ENCODE measurements at regions not wholly inside any gene's neighbourhood (a gene's known extent, or its start where the extent isn't known, plus 50 kb on each side); places are given as distances from the start of the nearest gene placed in this dataset.
A peak's percentile ranks its signal among the peaks of the same experiment; 100 is the strongest.

- Histone ChIP-seq H3K14ac (ENCODE audit: low read length) (no peak overlapping the region), H3K79me1 (ENCODE audit: low read depth, low read length) (no peaks in the 10 kb centered on the region), H3K23ac (ENCODE audit: low read depth, low read length, poor library complexity) (no peak overlapping the region), H3K4ac (ENCODE audit: low read length) (no peak overlapping the region), H3K27me3 (ENCODE audit: control insufficient read depth in 3 of 3, insufficient read depth in 3 of 3, low read depth in 1 of 3, low read length in 3 of 3) (peaks cover 0 to 2% (median 0%) of the 10 kb centered on the region in 3 experiments), H3K27ac (replicated peaks; ENCODE audit: low read length) (no peak overlapping the region), H4K91ac (ENCODE audit: low read depth, low read length, poor library complexity) (no peak overlapping the region), H3K4me3 (ENCODE audit: low read length in 2 of 2) (peak overlapping the region in 1 of 2 donors; percentile 1), H3K18ac (ENCODE audit: low read length) (peak overlapping the region; percentile 59), H2AFZ (ENCODE audit: low read length) (no peak overlapping the region), H3K9me3 (replicated peaks in 1 of 2; ENCODE audit: control insufficient read depth in 2 of 2, insufficient read depth in 1 of 2, low read depth in 1 of 2, low read length in 2 of 2) (peaks cover 3 to 7% of the 10 kb centered on the region in 2 donors), H3K4me2 (ENCODE audit: insufficient read depth, low read length, poor library complexity, severe bottlenecking) (no peak overlapping the region), H2BK5ac (ENCODE audit: low read length) (no peak overlapping the region), H2BK12ac (ENCODE audit: low read length) (no peak overlapping the region), H4K8ac (ENCODE audit: low read depth, low read length) (no peak overlapping the region), H2BK15ac (ENCODE audit: low read length) (peak overlapping the region; percentile 80), H3K9ac (ENCODE audit: low read depth, low read length, poor library complexity) (peak overlapping the region; percentile 61), H2BK120ac (ENCODE audit: low read depth, low read length) (no peak overlapping the region), H2AK5ac (ENCODE audit: low read depth, low read length) (peak overlapping the region; percentile 83), H3K4me1 (ENCODE audit: control insufficient read depth in 2 of 2, insufficient read depth in 1 of 2, low read depth in 1 of 2, low read length in 2 of 2) (peaks cover 13 to 18% of the 10 kb centered on the region in 2 donors), H3K36me3 (replicated peaks in 1 of 2; ENCODE audit: control insufficient read depth in 2 of 2, insufficient read depth in 2 of 2, low read length in 2 of 2) (no peaks in the 10 kb centered on the region)
- WGBS, 2 donors (ENCODE audit: extremely low coverage in 2 of 2, insufficient read length in 2 of 2, insufficient replicate concordance in 1 of 2), result no CpG with 5 or more reads among the region's 4 CpGs
- no peak for DNase-seq (ENCODE audit: low spot score)
These were observed 207.3 kb upstream of the SOX11 start for GRCh38 chr2:5484868-5485267.

DNA sequence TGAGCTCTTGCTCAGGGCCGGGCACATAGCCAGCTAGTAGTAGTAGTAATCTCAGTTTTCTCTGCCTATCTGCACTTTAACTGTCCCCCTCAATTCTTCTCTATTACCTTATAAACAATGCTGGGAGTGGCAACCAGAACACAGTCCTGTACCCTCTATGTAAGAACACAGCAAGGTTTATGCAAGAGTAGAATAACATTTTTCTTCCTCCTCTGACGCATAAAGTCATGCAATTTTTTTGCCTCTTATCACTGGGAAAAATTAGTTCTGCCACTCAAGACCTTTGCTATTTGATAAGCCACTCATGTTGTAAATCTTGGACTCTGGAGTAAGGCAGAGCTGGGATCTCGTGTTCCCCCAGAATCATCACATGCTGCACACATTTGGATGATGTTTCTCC, 200.7 kb upstream of the SOX11 start:
- no peak overlapping the region for H2BK120ac ChIP-seq (ENCODE audit: low read depth, low read length)
- no peak overlapping the region for H2BK5ac ChIP-seq (ENCODE audit: low read length)
- H3K4me3 ChIP-seq (ENCODE audit: low read length in 2 of 2), result no peak overlapping the region
- no peak overlapping the region for H3K9ac ChIP-seq (ENCODE audit: low read depth, low read length, poor library complexity)
- H3K27ac ChIP-seq (replicated peaks; ENCODE audit: low read length), result no peak overlapping the region
- no peak overlapping the region for H3K14ac ChIP-seq (ENCODE audit: low read length)
- peaks cover 0 to 3% of the 10 kb centered on the region in 2 donors for H3K9me3 ChIP-seq (replicated peaks in 1 of 2; ENCODE audit: control insufficient read depth in 2 of 2, insufficient read depth in 1 of 2, low read depth in 1 of 2, low read length in 2 of 2)
- no CpG with 5 or more reads among the region's 3 CpGs for WGBS, 2 donors (ENCODE audit: extremely low coverage in 2 of 2, insufficient read length in 2 of 2, insufficient replicate concordance in 1 of 2)
- no peak overlapping the region for H3K4ac ChIP-seq (ENCODE audit: low read length)
- no peak for DNase-seq (ENCODE audit: low spot score)
- no peak overlapping the region for H4K91ac ChIP-seq (ENCODE audit: low read depth, low read length, poor library complexity)
- no peak overlapping the region for H2AK5ac ChIP-seq (ENCODE audit: low read depth, low read length)
- peaks cover 0 to 10% of the 10 kb centered on the region in 2 donors for H3K4me1 ChIP-seq (ENCODE audit: control insufficient read depth in 2 of 2, insufficient read depth in 1 of 2, low read depth in 1 of 2, low read length in 2 of 2)
- H3K27me3 ChIP-seq (ENCODE audit: control insufficient read depth in 3 of 3, insufficient read depth in 3 of 3, low read depth in 1 of 3, low read length in 3 of 3), result no peaks in the 10 kb centered on the region
- H3K23ac ChIP-seq (ENCODE audit: low read depth, low read length, poor library complexity), result no peak overlapping the region
- H4K8ac ChIP-seq (ENCODE audit: low read depth, low read length), result no peak overlapping the region
- no peak overlapping the region for H2BK15ac ChIP-seq (ENCODE audit: low read length)
- H2BK12ac ChIP-seq (ENCODE audit: low read length), result no peak overlapping the region
- H2AFZ ChIP-seq (ENCODE audit: low read length), result no peak overlapping the region
- H3K79me1 ChIP-seq (ENCODE audit: low read depth, low read length), result no peaks in the 10 kb centered on the region
- H3K4me2 ChIP-seq (ENCODE audit: insufficient read depth, low read length, poor library complexity, severe bottlenecking), result no peak overlapping the region
- H3K18ac ChIP-seq (ENCODE audit: low read length), result no peak overlapping the region
- no peaks in the 10 kb centered on the region for H3K36me3 ChIP-seq (replicated peaks in 1 of 2; ENCODE audit: control insufficient read depth in 2 of 2, insufficient read depth in 2 of 2, low read length in 2 of 2)

- no peak overlapping the region for H2AFZ ChIP-seq (ENCODE audit: low read length)
- H3K79me1 ChIP-seq (ENCODE audit: low read depth, low read length), result no peaks in the 10 kb centered on the region
- H3K9me3 ChIP-seq (replicated peaks in 1 of 2; ENCODE audit: control insufficient read depth in 2 of 2, insufficient read depth in 1 of 2, low read depth in 1 of 2, low read length in 2 of 2), result peaks cover 0 to under 1% of the 10 kb centered on the region in 2 donors
- H3K9ac ChIP-seq (ENCODE audit: low read depth, low read length, poor library complexity), result no peak overlapping the region
- H3K36me3 ChIP-seq (replicated peaks in 1 of 2; ENCODE audit: control insufficient read depth in 2 of 2, insufficient read depth in 2 of 2, low read length in 2 of 2), result no peaks in the 10 kb centered on the region
- peak overlapping the region; percentile 90 for H3K18ac ChIP-seq (ENCODE audit: low read length)
- peak overlapping the region; percentile 77 for H2BK5ac ChIP-seq (ENCODE audit: low read length)
- peak overlapping the region; percentile 92 for H2BK12ac ChIP-seq (ENCODE audit: low read length)
- no peak overlapping the region for H4K8ac ChIP-seq (ENCODE audit: low read depth, low read length)
- DNase-seq (ENCODE audit: low spot score), result no peak
- H3K4me1 ChIP-seq (ENCODE audit: control insufficient read depth in 2 of 2, insufficient read depth in 1 of 2, low read depth in 1 of 2, low read length in 2 of 2), result peaks cover 0 to 10% of the 10 kb centered on the region in 2 donors
- no peak overlapping the region for H3K4ac ChIP-seq (ENCODE audit: low read length)
- H3K4me2 ChIP-seq (ENCODE audit: insufficient read depth, low read length, poor library complexity, severe bottlenecking), result no peak overlapping the region
- H3K27ac ChIP-seq (replicated peaks; ENCODE audit: low read length), result no peak overlapping the region
- H3K27me3 ChIP-seq (ENCODE audit: control insufficient read depth in 3 of 3, insufficient read depth in 3 of 3, low read depth in 1 of 3, low read length in 3 of 3), result no peaks in the 10 kb centered on the region
- H4K91ac ChIP-seq (ENCODE audit: low read depth, low read length, poor library complexity), result no peak overlapping the region
- peak overlapping the region; percentile 95 for H2AK5ac ChIP-seq (ENCODE audit: low read depth, low read length)
- H2BK15ac ChIP-seq (ENCODE audit: low read length), result peak overlapping the region; percentile 46
- WGBS, 2 donors (ENCODE audit: extremely low coverage in 2 of 2, insufficient read length in 2 of 2, insufficient replicate concordance in 1 of 2), result no CpG with 5 or more reads among the region's 17 CpGs
- no peak overlapping the region for H3K4me3 ChIP-seq (ENCODE audit: low read length in 2 of 2)
- no peak overlapping the region for H3K14ac ChIP-seq (ENCODE audit: low read length)
- peak overlapping the region; percentile 64 for H2BK120ac ChIP-seq (ENCODE audit: low read depth, low read length)
- H3K23ac ChIP-seq (ENCODE audit: low read depth, low read length, poor library complexity), result no peak overlapping the region
These were observed 198.9 kb upstream of the SOX11 start for GRCh38 chr2:5493256-5493655.

DNA sequence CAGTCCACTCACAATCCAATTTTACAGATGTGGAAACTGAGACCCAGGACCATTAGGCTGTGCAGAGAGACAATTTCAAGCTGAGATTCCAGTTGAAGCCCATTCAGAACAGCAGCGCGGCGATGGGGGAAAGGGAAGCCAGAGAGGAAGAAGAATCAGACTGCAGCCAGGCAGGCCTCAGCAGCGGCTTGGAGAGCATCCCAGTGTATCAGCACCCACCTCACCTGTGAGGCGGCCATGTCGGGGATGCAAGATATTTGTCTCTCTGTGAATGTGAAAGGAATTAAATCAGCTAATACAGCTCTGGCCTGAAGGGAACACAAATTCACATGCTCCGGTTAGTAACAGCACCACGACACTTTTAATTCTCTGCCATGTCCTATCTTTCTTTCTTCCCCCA, 198.0 kb upstream of the SOX11 start:
- Histone ChIP-seq H3K27ac (replicated peaks; ENCODE audit: low read length) (no peak overlapping the region), H3K18ac (ENCODE audit: low read length) (no peak overlapping the region), H3K27me3 (ENCODE audit: control insufficient read depth in 3 of 3, insufficient read depth in 3 of 3, low read depth in 1 of 3, low read length in 3 of 3) (no peaks in the 10 kb centered on the region), H2AFZ (ENCODE audit: low read length) (no peak overlapping the region), H3K4me2 (ENCODE audit: insufficient read depth, low read length, poor library complexity, severe bottlenecking) (no peak overlapping the region), H3K4ac (ENCODE audit: low read length) (no peak overlapping the region), H3K36me3 (replicated peaks in 1 of 2; ENCODE audit: control insufficient read depth in 2 of 2, insufficient read depth in 2 of 2, low read length in 2 of 2) (no peaks in the 10 kb centered on the region), H2BK5ac (ENCODE audit: low read length) (no peak overlapping the region), H3K79me1 (ENCODE audit: low read depth, low read length) (no peaks in the 10 kb centered on the region), H3K14ac (ENCODE audit: low read length) (no peak overlapping the region), H4K8ac (ENCODE audit: low read depth, low read length) (no peak overlapping the region), H2BK12ac (ENCODE audit: low read length) (no peak overlapping the region), H2BK120ac (ENCODE audit: low read depth, low read length) (no peak overlapping the region), H3K4me3 (ENCODE audit: low read length in 2 of 2) (no peak overlapping the region), H2BK15ac (ENCODE audit: low read length) (no peak overlapping the region), H3K9me3 (replicated peaks in 1 of 2; ENCODE audit: control insufficient read depth in 2 of 2, insufficient read depth in 1 of 2, low read depth in 1 of 2, low read length in 2 of 2) (no peaks in the 10 kb centered on the region), H3K9ac (ENCODE audit: low read depth, low read length, poor library complexity) (no peak overlapping the region), H4K91ac (ENCODE audit: low read depth, low read length, poor library complexity) (no peak overlapping the region), H2AK5ac (ENCODE audit: low read depth, low read length) (no peak overlapping the region), H3K4me1 (ENCODE audit: control insufficient read depth in 2 of 2, insufficient read depth in 1 of 2, low read depth in 1 of 2, low read length in 2 of 2) (peaks cover 0 to 10% of the 10 kb centered on the region in 2 donors), H3K23ac (ENCODE audit: low read depth, low read length, poor library complexity) (no peak overlapping the region)
- no peak for DNase-seq (ENCODE audit: low spot score)
- WGBS, 2 donors (ENCODE audit: extremely low coverage in 2 of 2, insufficient read length in 2 of 2, insufficient replicate concordance in 1 of 2), result 100% methylated on average over 1 of the region's 8 CpGs; no CpG with 5 or more reads in 1 of the 2 donors
